Vagina (tissue), 2 donors: ENCODE measurements at regions not wholly inside any gene's neighbourhood (a gene's known extent, or its start where the extent isn't known, plus 50 kb on each side); places are given as distances from the start of the nearest gene placed in this dataset.

Source experiments
- CTCF ChIP-seq, 3 experiments: fragments of 450-650 bp in 2 of 3; fragments of 200-600 bp in 1 of 3; sonication (generic) in 1 of 3; IDR thresholded peaks; one replicate each; pipeline ENCODE4 v1.5.1; 2017 to 2019; ENCODE audit warnings: antibody characterized with exemption in 3 of 3, mild to moderate bottlenecking in 2 of 3, moderate library complexity in 2 of 3
- POLR2AphosphoS5 ChIP-seq, 2 donors: sonication (generic); formaldehyde crosslinking; IDR thresholded peaks; one replicate each; pipeline ENCODE4 v1.9.0; 2017; ENCODE audit warnings: antibody characterized with exemption in 2 of 2, mild to moderate bottlenecking in 2 of 2, low read depth in 1 of 2; ENCODE audit not compliant: insufficient read depth in 1 of 2

GRCh38 chr2:35858216-35858615, 497.4 kb upstream of the CRIM1 start:
- TF ChIP-seq CTCF (IDR thresholded peaks at IDR 0.05) (no peak), POLR2AphosphoS5 (IDR thresholded peaks at IDR 0.05; ENCODE audit: insufficient read depth in 1 of 2, low read depth in 1 of 2) (no peak)
